Karpas-422 (cell line): ENCODE measurements at regions not wholly inside any gene's neighbourhood (a gene's known extent, or its start where the extent isn't known, plus 50 kb on each side); places are given as distances from the start of the nearest gene placed in this dataset.

Source experiments
- DNase-seq: peaks from one replicate; pipeline ENCODE4 v3.0.0-alpha.2; 2015
- H2AFZ ChIP-seq: fragments of 200-600 bp; sonication (generic); 2 replicates; pipeline ENCODE4 v1.6.1; 2014; ENCODE audit warnings: antibody characterized with exemption, low read length, mixed read lengths
- H3K27ac ChIP-seq: fragments of 200-600 bp; sonication (generic); 2 replicates; pipeline ENCODE4 v1.5.1; 2014; ENCODE audit warnings: mild to moderate bottlenecking, low read length, moderate library complexity
- H3K27me3 ChIP-seq: fragments of 200-600 bp; sonication (generic); 2 replicates; pipeline ENCODE4 v1.6.1; 2014; ENCODE audit warnings: low read length, mixed read lengths
- H3K36me3 ChIP-seq: fragments of 200-600 bp; sonication (generic); 2 replicates; pipeline ENCODE4 v1.6.1; 2014; ENCODE audit warnings: low read length, mixed read lengths; ENCODE audit not compliant: insufficient read depth
- H3K4me1 ChIP-seq: fragments of 200-600 bp; sonication (generic); 2 replicates; pipeline ENCODE4 v1.6.1; 2014; ENCODE audit warnings: mild to moderate bottlenecking, low read length, mixed read lengths
- H3K4me2 ChIP-seq: fragments of 200-600 bp; sonication (generic); 2 replicates; pipeline ENCODE4 v1.6.1; 2014; ENCODE audit warnings: low read length, low read depth, mild to moderate bottlenecking; ENCODE audit not compliant: poor library complexity, severe bottlenecking
- H3K4me3 ChIP-seq: fragments of 200-600 bp; sonication (generic); 2 replicates; pipeline ENCODE4 v1.5.1; 2014; ENCODE audit warnings: mild to moderate bottlenecking, antibody characterized with exemption, low read length, mixed read lengths
- H3K79me2 ChIP-seq: fragments of 200-600 bp; sonication (generic); 2 replicates; pipeline ENCODE4 v1.6.1; 2014; ENCODE audit warnings: mild to moderate bottlenecking, low read length, mixed read lengths
- H3K9ac ChIP-seq: fragments of 200-600 bp; sonication (generic); 2 replicates; pipeline ENCODE4 v1.6.0; 2014; ENCODE audit warnings: low read length
- H3K9me2 ChIP-seq: fragments of 200-600 bp; sonication (generic), shearing (Covaris generic); replicated peaks from 2 replicates; pipeline ENCODE4 v1.6.0; 2014; ENCODE audit warnings: mild to moderate bottlenecking, low read length, moderate library complexity; ENCODE audit not compliant: insufficient read depth
- H3K9me3 ChIP-seq: fragments of 300-700, 200-600 bp; sonication (generic); 2 replicates; pipeline ENCODE4 v1.6.1; 2014; ENCODE audit warnings: low read length, mixed read lengths
- H4K20me1 ChIP-seq: fragments of 200-600 bp; sonication (generic); 2 replicates; pipeline ENCODE4 v1.6.1; 2014; ENCODE audit warnings: mild to moderate bottlenecking, antibody characterized with exemption, low read length, low read depth; ENCODE audit not compliant: insufficient read depth

DNA sequence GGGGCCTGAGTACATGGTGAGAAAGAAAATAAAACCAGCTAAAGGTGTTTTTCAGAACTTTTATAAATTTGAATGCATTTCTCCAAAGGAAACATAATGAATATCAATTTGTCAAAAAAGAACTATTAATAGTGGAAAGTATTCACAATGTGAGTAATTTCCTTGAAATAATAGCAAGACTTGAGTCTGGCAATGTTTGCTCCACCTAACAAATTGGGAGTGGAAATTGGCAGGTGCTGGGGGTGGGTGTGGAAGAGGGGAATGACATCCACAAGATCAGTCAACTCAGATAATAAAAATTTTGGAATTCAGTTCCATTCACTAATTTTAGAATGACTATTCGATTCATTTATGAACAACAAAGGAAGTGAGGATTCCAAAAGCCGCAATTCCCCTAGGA is 884.8 kb upstream of the SLIT2 start:
- Histone ChIP-seq H3K27ac (no peak overlapping the region), H3K4me3 (no peak overlapping the region), H4K20me1 (no peaks in the 10 kb centered on the region), H3K4me1 (no peaks in the 10 kb centered on the region), H3K9me2 (no peaks in the 10 kb centered on the region), H2AFZ (no peak overlapping the region), H3K9me3 (peaks cover 17% of the 10 kb centered on the region; the same call in 1 of the 2 replicates), H3K27me3 (no peaks in the 10 kb centered on the region), H3K36me3 (no peaks in the 10 kb centered on the region; the same call in 1 of the 2 replicates), H3K4me2 (no peak overlapping the region), H3K79me2 (no peaks in the 10 kb centered on the region), H3K9ac (no peak overlapping the region)
- DNase-seq = no peak

DNA sequence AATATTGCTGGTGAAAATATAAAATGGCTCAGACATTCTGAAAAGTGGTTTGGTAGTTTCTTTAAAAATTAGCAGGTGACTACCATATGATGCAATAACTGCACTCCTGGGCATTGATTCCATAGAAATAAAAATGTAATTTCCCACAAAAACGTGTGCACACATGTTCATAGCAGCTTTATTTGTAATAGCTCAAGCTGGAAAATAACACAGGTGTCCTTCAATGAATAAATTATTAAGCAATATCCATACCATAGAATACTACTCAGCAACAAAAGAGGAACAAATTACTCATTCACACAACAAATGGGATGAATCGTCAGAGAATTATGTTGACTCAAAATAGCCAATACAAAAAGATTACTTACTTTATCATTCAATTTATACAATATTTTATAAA is 893.7 kb upstream of the SLIT2 start:
- Histone ChIP-seq H3K79me2 (no peaks in the 10 kb centered on the region), H3K27me3 (no peaks in the 10 kb centered on the region), H2AFZ (no peak overlapping the region), H3K4me3 (no peak overlapping the region), H3K27ac (no peak overlapping the region), H4K20me1 (no peaks in the 10 kb centered on the region), H3K9me2 (no peaks in the 10 kb centered on the region), H3K4me2 (no peak overlapping the region), H3K9ac (no peak overlapping the region), H3K36me3 (no peaks in the 10 kb centered on the region), H3K4me1 (no peaks in the 10 kb centered on the region), H3K9me3 (peaks cover 33% of the 10 kb centered on the region)
- no peak for DNase-seq

DNA sequence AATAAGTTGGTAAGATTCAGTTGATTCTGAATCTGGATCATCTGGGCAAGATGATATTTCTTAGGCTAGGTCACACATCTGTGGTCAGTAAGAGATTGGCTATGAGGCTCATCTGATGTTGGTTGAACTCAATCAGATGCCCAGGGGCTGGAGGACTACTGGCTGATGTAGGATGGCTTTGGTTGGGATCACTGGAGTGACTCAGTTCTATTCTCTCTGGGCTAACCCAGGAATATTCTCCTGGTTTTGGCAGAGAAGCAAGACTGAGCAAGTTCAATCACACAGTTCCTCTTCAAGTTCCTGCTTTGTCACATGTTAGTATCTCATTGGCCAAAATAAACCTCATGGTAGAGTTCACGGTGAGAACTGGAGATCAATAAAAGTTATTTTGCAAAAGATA is 902.3 kb upstream of the SLIT2 start:
- DNase-seq = no peak
- Histone ChIP-seq H3K79me2 (no peaks in the 10 kb centered on the region), H3K27me3 (no peaks in the 10 kb centered on the region), H3K36me3 (no peaks in the 10 kb centered on the region), H3K4me1 (no peaks in the 10 kb centered on the region), H3K27ac (no peak overlapping the region), H4K20me1 (no peaks in the 10 kb centered on the region), H2AFZ (no peak overlapping the region), H3K9ac (no peak overlapping the region), H3K9me3 (peaks cover 32% of the 10 kb centered on the region), H3K4me3 (no peak overlapping the region), H3K4me2 (no peak overlapping the region), H3K9me2 (no peaks in the 10 kb centered on the region)

DNA sequence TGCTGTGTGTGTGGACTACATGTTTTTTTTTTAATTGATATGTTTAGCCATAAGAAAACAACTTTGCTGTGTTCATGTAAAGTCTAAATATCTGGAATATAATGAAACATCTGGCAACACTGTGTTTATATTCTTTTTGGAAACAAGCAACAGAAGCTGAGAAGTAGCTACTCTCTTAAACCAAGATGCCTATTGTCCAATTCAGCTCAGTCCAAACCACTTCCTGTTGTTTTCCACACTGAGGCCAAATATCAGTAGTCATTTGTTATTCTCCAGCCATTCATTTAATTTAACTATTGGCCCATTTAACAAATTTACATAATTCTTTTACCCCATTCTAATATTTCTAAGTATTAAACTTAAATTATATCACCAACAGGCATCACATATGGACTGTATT is 903.0 kb upstream of the SLIT2 start:
- Histone ChIP-seq H3K36me3 (no peaks in the 10 kb centered on the region), H3K27me3 (no peaks in the 10 kb centered on the region)

DNA sequence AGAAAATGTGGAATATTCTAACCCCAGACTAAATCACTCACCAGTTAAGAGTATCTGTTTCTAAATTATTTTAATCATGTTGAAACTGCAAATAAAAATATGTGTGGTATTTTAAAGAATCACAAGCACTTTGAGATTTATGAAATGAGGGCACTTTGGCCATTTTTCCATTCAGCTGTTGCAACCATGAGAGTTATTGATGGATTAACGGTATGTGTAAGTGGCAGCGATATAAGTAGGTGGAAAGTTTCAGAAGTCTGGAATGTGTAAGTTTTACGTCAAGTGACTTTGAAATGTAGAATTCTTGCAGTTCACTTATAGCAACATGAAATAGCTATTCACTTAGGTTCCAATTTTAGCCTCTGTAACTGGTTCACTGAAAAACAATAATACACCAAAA is 905.1 kb upstream of the SLIT2 start:
- Histone ChIP-seq H4K20me1 (no peaks in the 10 kb centered on the region), H3K4me1 (no peaks in the 10 kb centered on the region), H3K27me3 (no peaks in the 10 kb centered on the region), H3K79me2 (no peaks in the 10 kb centered on the region), H2AFZ (no peak overlapping the region), H3K9ac (no peak overlapping the region), H3K27ac (no peak overlapping the region), H3K36me3 (no peaks in the 10 kb centered on the region), H3K9me3 (peaks cover 28% of the 10 kb centered on the region), H3K9me2 (no peaks in the 10 kb centered on the region), H3K4me3 (no peak overlapping the region), H3K4me2 (no peak overlapping the region)
- no peak for DNase-seq

More for the DNA sequence above, 903.0 kb upstream of the SLIT2 start:
- H3K4me3 ChIP-seq = no peak overlapping the region
- no peak overlapping the region for H3K4me2 ChIP-seq
- H4K20me1 ChIP-seq = no peaks in the 10 kb centered on the region
- no peak for DNase-seq
- no peaks in the 10 kb centered on the region for H3K79me2 ChIP-seq
- H3K9me2 ChIP-seq = no peaks in the 10 kb centered on the region
- no peak overlapping the region for H2AFZ ChIP-seq
- H3K4me1 ChIP-seq = no peaks in the 10 kb centered on the region
- H3K9me3 ChIP-seq = peaks cover 27% of the 10 kb centered on the region
- H3K9ac ChIP-seq = no peak overlapping the region
- no peak overlapping the region for H3K27ac ChIP-seq

DNA sequence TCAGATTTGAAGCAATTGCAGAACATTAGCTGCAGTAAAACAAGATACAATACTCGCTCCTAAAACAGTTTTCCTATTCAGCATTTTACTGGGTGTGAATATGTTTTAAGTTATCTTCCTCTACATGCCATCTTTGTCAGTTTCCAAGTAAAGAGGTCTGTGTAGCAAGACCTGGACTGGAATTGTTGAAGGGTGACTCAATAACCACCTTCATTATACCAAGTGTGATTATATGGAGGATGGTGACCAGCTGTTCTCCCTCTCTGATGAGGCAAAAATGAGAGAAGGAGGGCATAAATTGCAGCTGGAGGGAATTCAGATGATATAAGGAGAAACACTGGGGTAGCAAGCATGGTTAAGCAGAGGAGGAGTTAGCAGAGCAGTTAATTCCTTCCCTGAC is 922.1 kb upstream of the SLIT2 start:
- Histone ChIP-seq H2AFZ (no peak overlapping the region), H3K9me2 (no peaks in the 10 kb centered on the region), H3K9me3 (peaks cover 25% of the 10 kb centered on the region), H3K4me1 (no peaks in the 10 kb centered on the region), H3K27me3 (no peaks in the 10 kb centered on the region), H3K79me2 (no peaks in the 10 kb centered on the region), H3K36me3 (no peaks in the 10 kb centered on the region), H3K9ac (no peak overlapping the region), H3K4me2 (no peak overlapping the region), H3K27ac (no peak overlapping the region), H4K20me1 (no peaks in the 10 kb centered on the region), H3K4me3 (no peak overlapping the region)
- DNase-seq = no peak

DNA sequence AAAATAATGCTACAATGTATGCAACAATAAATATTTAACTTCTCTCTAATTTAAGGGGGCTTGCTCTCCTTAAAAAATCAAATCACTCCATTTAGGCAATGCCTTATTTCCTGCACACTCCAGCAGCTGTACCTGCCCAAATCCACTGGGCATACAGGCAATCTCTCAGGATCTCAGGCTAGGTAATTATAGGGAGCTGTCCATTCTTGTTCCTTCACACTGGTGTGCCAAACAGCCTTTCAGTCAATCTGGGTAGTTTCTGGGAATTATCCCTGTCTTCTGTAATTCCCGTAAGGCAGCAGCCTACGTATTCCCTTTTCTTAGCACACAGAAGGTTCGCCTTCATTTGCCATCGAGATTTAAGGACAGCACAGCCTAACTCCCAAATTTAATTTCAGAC is 922.6 kb upstream of the SLIT2 start:
- Histone ChIP-seq H3K36me3 (no peaks in the 10 kb centered on the region), H3K27ac (no peak overlapping the region), H3K79me2 (no peaks in the 10 kb centered on the region), H3K27me3 (no peaks in the 10 kb centered on the region), H2AFZ (no peak overlapping the region), H3K4me2 (no peak overlapping the region), H3K9ac (no peak overlapping the region), H3K4me3 (no peak overlapping the region), H3K4me1 (no peaks in the 10 kb centered on the region), H3K9me3 (peaks cover 23% of the 10 kb centered on the region), H4K20me1 (no peaks in the 10 kb centered on the region), H3K9me2 (no peaks in the 10 kb centered on the region)
- DNase-seq = no peak

DNA sequence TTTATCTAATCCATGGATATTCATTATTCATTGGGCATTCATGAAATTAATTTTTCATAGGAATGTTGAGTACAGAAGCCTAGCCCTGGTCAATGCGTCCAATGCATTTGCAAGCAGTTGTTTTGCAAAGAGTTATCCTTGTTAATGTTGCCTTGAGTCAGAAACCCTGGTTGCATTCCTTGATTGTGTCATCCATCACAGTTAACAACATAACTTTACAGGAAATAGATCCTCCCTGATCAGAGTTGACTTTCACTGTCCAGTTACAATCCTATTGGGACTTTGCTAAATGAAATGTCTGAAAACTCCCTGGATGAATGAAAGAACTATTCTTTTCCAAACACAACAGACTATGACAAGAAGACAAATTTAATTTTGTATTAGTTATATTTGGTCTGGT is 924.3 kb upstream of the SLIT2 start:
- H3K9ac ChIP-seq = no peak overlapping the region
- no peaks in the 10 kb centered on the region for H3K36me3 ChIP-seq
- no peaks in the 10 kb centered on the region for H3K79me2 ChIP-seq
- H2AFZ ChIP-seq = no peak overlapping the region
- H3K9me2 ChIP-seq = no peaks in the 10 kb centered on the region
- no peak overlapping the region for H3K27ac ChIP-seq
- H4K20me1 ChIP-seq = no peaks in the 10 kb centered on the region
- DNase-seq = no peak
- H3K4me2 ChIP-seq = no peak overlapping the region
- peaks cover 26% of the 10 kb centered on the region for H3K9me3 ChIP-seq
- no peaks in the 10 kb centered on the region for H3K4me1 ChIP-seq
- H3K27me3 ChIP-seq = no peaks in the 10 kb centered on the region
- H3K4me3 ChIP-seq = no peak overlapping the region

DNA sequence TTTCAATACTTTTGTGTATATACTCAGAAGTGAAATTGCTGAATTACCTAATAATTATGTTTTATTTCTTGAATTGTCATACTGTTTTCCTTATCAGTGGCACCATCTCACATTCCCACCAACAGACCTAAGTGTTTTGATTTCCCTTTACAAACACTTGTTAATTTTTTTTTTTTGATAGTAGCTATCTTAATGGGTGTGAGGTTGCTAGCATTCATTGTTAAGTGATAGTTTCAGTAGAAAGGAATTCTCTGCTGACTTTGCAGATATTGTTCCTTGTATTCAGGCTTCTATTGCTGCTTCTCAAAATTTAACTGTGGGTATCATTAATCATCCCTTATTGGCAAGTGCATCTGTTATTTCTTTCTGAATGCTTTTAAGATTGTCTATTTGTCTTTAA is 927.5 kb upstream of the SLIT2 start:
- Histone ChIP-seq H3K9me3 (peaks cover 31% of the 10 kb centered on the region), H3K4me2 (no peak overlapping the region), H3K79me2 (no peaks in the 10 kb centered on the region), H3K4me1 (no peaks in the 10 kb centered on the region), H3K9me2 (no peaks in the 10 kb centered on the region), H3K27ac (no peak overlapping the region), H4K20me1 (no peaks in the 10 kb centered on the region), H3K27me3 (no peaks in the 10 kb centered on the region), H3K4me3 (no peak overlapping the region), H3K36me3 (no peaks in the 10 kb centered on the region), H2AFZ (no peak overlapping the region), H3K9ac (no peak overlapping the region)
- no peak for DNase-seq
